ENCODE measurements at regions not wholly inside any gene's neighbourhood (a gene's known extent, or its start where the extent isn't known, plus 50 kb on each side); places are given as distances from the start of the nearest gene placed in this dataset.

- no peak for DNase-seq
Measured at GRCh38 chr4:152010710-152011079, 249.9 kb upstream of the GATB start.

GRCh38 chr4:152009983-152010709 lies 249.3 kb upstream of the GATB start:
- DNase-seq = no peak

- DNase-seq = no peak
Measured at GRCh38 chr4:152009031-152009670, 248.3 kb upstream of the GATB start.

- no peak for DNase-seq
Measured at GRCh38 chr4:152007111-152007510, 246.3 kb upstream of the GATB start.

GRCh38 chr4:152004801-152005200 lies 244.0 kb upstream of the GATB start:
- no peak for DNase-seq

GRCh38 chr4:152000518-152000917 lies 239.7 kb upstream of the GATB start:
- DNase-seq = no peak

GRCh38 chr4:151998723-151999122 lies 237.9 kb upstream of the GATB start:
- DNase-seq = no peak

- DNase-seq = no peak
Measured at GRCh38 chr4:151997461-151997860, 236.7 kb upstream of the GATB start.

- no peak for DNase-seq
Measured at GRCh38 chr4:151994429-151994828, 233.6 kb upstream of the GATB start.

GRCh38 chr4:151993521-151993920 lies 232.7 kb upstream of the GATB start:
- no peak for DNase-seq

- DNase-seq = no peak
Measured at GRCh38 chr4:151992332-151993154, 231.7 kb upstream of the GATB start.

GRCh38 chr4:151991884-151992167 lies 231.0 kb upstream of the GATB start:
- DNase-seq = no peak

- no peak for DNase-seq
Measured at GRCh38 chr4:151991001-151991883, 230.4 kb upstream of the GATB start.

GRCh38 chr4:151990201-151990600 lies 229.4 kb upstream of the GATB start:
- no peak for DNase-seq

GRCh38 chr4:151988591-151988990 lies 227.8 kb upstream of the GATB start:
- no peak for DNase-seq

GRCh38 chr4:151987606-151988005 lies 226.8 kb upstream of the GATB start:
- no peak for DNase-seq

- no peak for DNase-seq
Measured at GRCh38 chr4:151983854-151984253, 223.0 kb upstream of the GATB start.

- no peak for DNase-seq
Measured at GRCh38 chr4:151979819-151980218, 219.0 kb upstream of the GATB start.

- DNase-seq = no peak
Measured at GRCh38 chr4:151968643-151969042, 207.8 kb upstream of the GATB start.

GRCh38 chr4:151967074-151967473 lies 206.3 kb upstream of the GATB start:
- no peak for DNase-seq

GRCh38 chr4:151962138-151962823 lies 201.5 kb upstream of the GATB start:
- DNase-seq = no peak

- DNase-seq = no peak
Measured at GRCh38 chr4:151961456-151961855, 200.6 kb upstream of the GATB start.
